HCT116 (cell line): ENCODE measurements at regions not wholly inside any gene's neighbourhood (a gene's known extent, or its start where the extent isn't known, plus 50 kb on each side); places are given as distances from the start of the nearest gene placed in this dataset.

ENCODE experiments used
- ATAC-seq: fragments of 200-7000 bp; cut with Tn5 transposase; 2 replicates; pipeline ENCODE4 v1.9.1; 2020; ENCODE audit warnings: mild to moderate bottlenecking, moderate library complexity
- BruUV-seq: library from RNA; stranded (reverse); fragments of 400-500 nt; replicated peaks from 2 replicates; lab custom pipeline; 2021; lab: Mats Ljungman, UMichigan
- CTCF ChIA-PET: fragments of 300-600 bp; sonication (Branson Sonifier 250); formaldehyde crosslinking; loops from one replicate; lab custom pipeline; 2021; ENCODE audit warnings: antibody characterized with exemption; lab: Charles Lee
- POLR2A ChIA-PET: fragments of 300-600, 350-600 bp; sonication (Branson Sonifier 250); formaldehyde crosslinking; loops from one replicate; lab custom pipeline; 2021; ENCODE audit warnings: antibody characterized with exemption; lab: Charles Lee
- RAD21 ChIA-PET, 2 experiments: fragments of 300-600 bp; sonication (Branson Sonifier 250); formaldehyde crosslinking; loops; one replicate each; lab custom pipeline; 2023; ENCODE audit warnings: low total read pairs in 2 of 2; ENCODE audit not compliant: uncharacterized antibody in 2 of 2, unreplicated experiment in 2 of 2, low non-redundant PET in 1 of 2; lab: Charles Lee
- DNase-seq: peaks from one replicate; pipeline ENCODE4 v3.0.0-alpha.2; 2010; ENCODE audit warnings: low read depth, low spot score
- H2AFZ ChIP-seq: fragments of 200-600 bp; shearing (Covaris generic), sonication (generic); 2 replicates; pipeline ENCODE4 v1.6.1; 2017; ENCODE audit warnings: low read depth, mixed run types, mixed read lengths, antibody characterized with exemption, low read length; ENCODE audit not compliant: poor library complexity, severe bottlenecking
- H3K27ac ChIP-seq: 2 replicates; pipeline ENCODE4 v1.5.1; 2012; ENCODE audit warnings: low read depth, low read length
- H3K27me3 ChIP-seq: fragments of 200-600 bp; sonication (generic); 2 replicates; pipeline ENCODE4 v1.6.1; 2016; ENCODE audit warnings: mixed run types, low read length, mixed read lengths; ENCODE audit not compliant: insufficient read depth
- H3K36me3 ChIP-seq, 2 experiments: fragments of 200-500 bp in 1 of 2; fragments of 200-600 bp in 1 of 2; sonication (Bioruptor generic) in 1 of 2; sonication (generic) in 1 of 2; 2 replicates each; pipeline versions ENCODE4 v1.5.1 to v1.6.1; 2014 to 2016; ENCODE audit warnings: low read length in 2 of 2, inconsistent platforms in 1 of 2, mixed read lengths in 1 of 2, mixed run types in 1 of 2; ENCODE audit not compliant: insufficient read depth in 2 of 2, control insufficient read depth in 1 of 2
- H3K4me1 ChIP-seq, 2 experiments: fragments of 200-600 bp in 1 of 2; sonication (generic) in 1 of 2; 2 replicates each; pipeline versions ENCODE4 v1.5.1 to v1.6.1; 2012 to 2017; ENCODE audit warnings: low read length in 2 of 2, inconsistent platforms in 1 of 2, mild to moderate bottlenecking in 1 of 2, mixed read lengths in 1 of 2, mixed run types in 1 of 2, moderate library complexity in 1 of 2; ENCODE audit not compliant: insufficient read depth in 2 of 2, control insufficient read depth in 1 of 2
- H3K4me2 ChIP-seq: fragments of 200-600 bp; sonication (generic); 2 replicates; pipeline ENCODE4 v1.6.1; 2017; ENCODE audit warnings: mixed run types, low read length, mixed read lengths
- H3K4me3 ChIP-seq, 2 experiments: fragments of 200-600 bp in 1 of 2; sonication (generic) in 1 of 2; replicated peaks in 1 of 2; 2 replicates each; pipeline ENCODE4 v1.5.1; 2011 to 2016; ENCODE audit warnings: low read length in 2 of 2, control low read depth in 1 of 2, low read depth in 1 of 2, mild to moderate bottlenecking in 1 of 2, mixed read lengths in 1 of 2, mixed run types in 1 of 2
- H3K79me2 ChIP-seq: fragments of 200-600 bp; sonication (generic); 2 replicates; pipeline ENCODE4 v1.6.1; 2017; ENCODE audit warnings: mild to moderate bottlenecking, mixed run types, low read length, moderate library complexity, mixed read lengths; ENCODE audit not compliant: insufficient read depth
- H3K9ac ChIP-seq: fragments of 200-600 bp; sonication (generic); 2 replicates; pipeline ENCODE4 v1.6.1; 2016; ENCODE audit warnings: low read length, mixed read lengths
- H3K9me2 ChIP-seq: fragments of 200-600 bp; sonication (generic), shearing (Covaris generic); 2 replicates; pipeline ENCODE4 v1.6.1; 2017; ENCODE audit warnings: mixed run types, mild to moderate bottlenecking, moderate library complexity; ENCODE audit not compliant: insufficient read depth
- H3K9me3 ChIP-seq, 2 experiments: fragments of 200-500 bp in 1 of 2; fragments of 200-600 bp in 1 of 2; sonication (Bioruptor generic) in 1 of 2; sonication (generic) in 1 of 2; 2 replicates each; pipeline ENCODE4 v1.6.1; 2014 to 2017; ENCODE audit warnings: low read length in 2 of 2, mixed read lengths in 2 of 2, inconsistent platforms in 1 of 2, low read depth in 1 of 2, mild to moderate bottlenecking in 1 of 2, mixed run types in 1 of 2, moderate library complexity in 1 of 2; ENCODE audit not compliant: control insufficient read depth in 1 of 2, insufficient read depth in 1 of 2
- H4K20me1 ChIP-seq: fragments of 200-600 bp; sonication (generic), shearing (Covaris generic); 2 replicates; pipeline ENCODE4 v1.6.1; 2017; ENCODE audit warnings: mixed run types, mild to moderate bottlenecking, moderate library complexity; ENCODE audit not compliant: insufficient read depth
- ATF3 ChIP-seq: IDR thresholded peaks from 2 replicates; pipeline ENCODE4 v1.6.1; 2012
- CBX3 ChIP-seq: IDR thresholded peaks from 2 replicates; pipeline ENCODE4 v1.6.1; 2012; ENCODE audit warnings: low read depth
- EZH2 ChIP-seq: fragments of 200-600 bp; sonication (generic); IDR thresholded peaks from 2 replicates; pipeline ENCODE4 v1.6.1; 2017; ENCODE audit warnings: antibody characterized with exemption, mixed run types
- EZH2phosphoT487 ChIP-seq: fragments of 200-600 bp; IDR thresholded peaks from 2 replicates; pipeline ENCODE4 v1.6.1; 2018; ENCODE audit warnings: antibody characterized with exemption, borderline replicate concordance
- FOSL1 ChIP-seq: IDR thresholded peaks from 2 replicates; pipeline ENCODE4 v1.6.1; 2012; ENCODE audit warnings: low read depth
- JUND ChIP-seq: IDR thresholded peaks from 2 replicates; pipeline ENCODE4 v1.6.1; 2012
- POLR2A ChIP-seq: IDR thresholded peaks from 2 replicates; pipeline ENCODE4 v1.7.0; 2011; ENCODE audit warnings: borderline replicate concordance; ENCODE audit not compliant: insufficient read depth, insufficient read length; ENCODE audit errors: extremely low read depth
- POLR2AphosphoS5 ChIP-seq: IDR thresholded peaks from 2 replicates; pipeline ENCODE4 v1.6.1; 2011; ENCODE audit warnings: mild to moderate bottlenecking, low read depth, low read length, moderate library complexity
- RAD21 ChIP-seq: IDR thresholded peaks from 2 replicates; pipeline ENCODE4 v1.6.1; 2012; ENCODE audit warnings: low read depth, mild to moderate bottlenecking
- REST ChIP-seq: IDR thresholded peaks from 2 replicates; pipeline ENCODE4 v1.6.1; 2012; ENCODE audit warnings: low read depth
- SP1 ChIP-seq: IDR thresholded peaks from 2 replicates; pipeline ENCODE4 v1.6.1; 2012; ENCODE audit warnings: low read depth
- SRF ChIP-seq: IDR thresholded peaks from 2 replicates; pipeline ENCODE4 v1.6.1; 2012; ENCODE audit warnings: low read depth
- TCF7L2 ChIP-seq: IDR thresholded peaks from 2 replicates; pipeline ENCODE4 v1.7.0; 2011; ENCODE audit warnings: borderline replicate concordance, inconsistent platforms; ENCODE audit not compliant: insufficient read depth, insufficient read length; ENCODE audit errors: extremely low read depth
- YY1 ChIP-seq: IDR thresholded peaks from 2 replicates; pipeline ENCODE4 v1.6.1; 2011; ENCODE audit warnings: low read length, low read depth, moderate library complexity, mild to moderate bottlenecking; ENCODE audit not compliant: insufficient replicate concordance; ENCODE audit errors: extremely low read depth
- ZBTB33 ChIP-seq: IDR thresholded peaks from 2 replicates; pipeline ENCODE4 v1.6.1; 2011; ENCODE audit warnings: mild to moderate bottlenecking, low read length, moderate library complexity; ENCODE audit not compliant: insufficient replicate concordance; ENCODE audit errors: extremely low read depth
- ZFX ChIP-seq: fragments of 450-650 bp; IDR thresholded peaks from 2 replicates; pipeline ENCODE4 v1.6.1; 2017
- intact Hi-C: fragments of 100-400 bp; cut with micrococcal nuclease; formaldehyde crosslinking; loops from 2 replicates; pipeline ENCODE4 v1.10.0; 2022

- H4K20me1 ChIP-seq = no peaks in the 10 kb centered on the region
- H3K9me2 ChIP-seq = no peaks in the 10 kb centered on the region
- no peak overlapping the region for H3K27ac ChIP-seq
- DNase-seq = no peak
- no peaks in the 10 kb centered on the region for H3K79me2 ChIP-seq
- TF ChIP-seq POLR2AphosphoS5 (no peak), POLR2A (no peak), TCF7L2 (no peak), RAD21 (no peak), SP1 (no peak), EZH2phosphoT487 (no peak), REST (no peak)
- TF ChIP-seq, all 23 proteins: peak for 0
- ChIA-PET CTCF (no interaction called here), RAD21 (no interaction called here), POLR2A (no interaction called here)
- H3K4me3 ChIP-seq = no peak overlapping the region
- no TSS peak for BruUV-seq
- ATAC-seq = no peak
- no peaks in the 10 kb centered on the region for H3K9me3 ChIP-seq
- intact Hi-C loops = no loop called here
- H2AFZ ChIP-seq = no peak overlapping the region
- no peak overlapping the region for H3K9ac ChIP-seq
- H3K4me1 ChIP-seq = no peaks in the 10 kb centered on the region
- H3K4me2 ChIP-seq = no peak overlapping the region
- H3K36me3 ChIP-seq = no peaks in the 10 kb centered on the region
- H3K27me3 ChIP-seq = no peaks in the 10 kb centered on the region
These were observed 242.0 kb upstream of the MEIS1 start for GRCh38 chr2:66192888-66193287.

GRCh38 chr2:66191311-66191710 is 243.6 kb upstream of the MEIS1 start:
- Histone ChIP-seq H3K27me3 (no peaks in the 10 kb centered on the region), H3K9me3 (no peaks in the 10 kb centered on the region), H3K36me3 (no peaks in the 10 kb centered on the region), H3K9me2 (no peaks in the 10 kb centered on the region), H3K4me1 (no peaks in the 10 kb centered on the region), H4K20me1 (no peaks in the 10 kb centered on the region), H3K4me2 (no peak overlapping the region), H3K4me3 (no peak overlapping the region), H3K79me2 (no peaks in the 10 kb centered on the region), H3K27ac (no peak overlapping the region), H3K9ac (no peak overlapping the region), H2AFZ (no peak overlapping the region)
- ChIA-PET RAD21 (no interaction called here), CTCF (no interaction called here), POLR2A (no interaction called here)
- intact Hi-C loops = no loop called here
- BruUV-seq = no TSS peak
- ATAC-seq = no peak
- DNase-seq = no peak
- TF ChIP-seq SP1 (no peak), EZH2 (no peak), SRF (no peak), ATF3 (no peak), ZBTB33 (no peak), FOSL1 (no peak), POLR2AphosphoS5 (no peak), ZFX (no peak), JUND (no peak), EZH2phosphoT487 (no peak), YY1 (no peak), TCF7L2 (no peak), RAD21 (no peak), CBX3 (no peak)
